GM19239 (cell line): ENCODE measurements at regions not wholly inside any gene's neighbourhood (a gene's known extent, or its start where the extent isn't known, plus 50 kb on each side); places are given as distances from the start of the nearest gene placed in this dataset.

Source experiments
- DNase-seq: peaks from one replicate; pipeline ENCODE4 v3.0.0; 2011; ENCODE audit warnings: low spot score; ENCODE audit not compliant: insufficient read length
- FAIRE-seq: peaks from 2 replicates; lab custom pipeline; 2011; peaks lifted over from hg19 to GRCh38; lab: Jason Lieb, UNC

- DNase-seq (no peak), FAIRE-seq (no peak)
Measured at GRCh38 chr18:42576124-42576523, 539.4 kb downstream of the RIT2 start.

- no peak for FAIRE-seq
- no peak for DNase-seq
Measured at GRCh38 chr18:42578792-42579191, 536.7 kb downstream of the RIT2 start.

GRCh38 chr18:42582266-42582665 lies 533.2 kb downstream of the RIT2 start:
- FAIRE-seq (no peak), DNase-seq (no peak)

- no peak for FAIRE-seq
- DNase-seq = no peak
Measured at GRCh38 chr18:42583283-42583731, 532.2 kb downstream of the RIT2 start.

GRCh38 chr18:42586601-42587000 lies 528.9 kb downstream of the RIT2 start:
- no peak for DNase-seq
- no peak for FAIRE-seq

GRCh38 chr18:42588786-42589185 lies 526.7 kb downstream of the RIT2 start:
- DNase-seq = no peak
- no peak for FAIRE-seq

DNA sequence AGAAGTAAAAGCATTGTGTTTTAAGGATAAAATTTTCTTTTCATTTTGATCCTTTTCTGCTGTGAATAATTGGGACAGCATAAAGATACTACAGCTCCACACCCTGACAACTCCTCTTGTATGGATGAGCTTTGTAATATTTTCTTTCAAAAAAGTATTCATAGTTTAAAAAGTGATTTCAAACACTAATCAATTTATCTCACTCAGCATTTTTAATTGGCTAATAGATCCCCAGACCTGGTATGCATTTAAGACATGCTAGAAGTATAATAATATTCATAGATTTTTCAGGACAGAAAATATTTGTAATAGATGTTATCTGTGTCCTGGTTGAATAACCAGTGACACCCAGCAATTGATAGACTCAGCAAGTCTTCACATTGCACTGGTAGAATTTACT lies 510.7 kb downstream of the RIT2 start:
- no peak for FAIRE-seq
- no peak for DNase-seq

- FAIRE-seq = no peak
- no peak for DNase-seq
Measured at GRCh38 chr18:42606886-42607495, 508.5 kb downstream of the RIT2 start.

GRCh38 chr18:42611134-42611533 lies 504.4 kb downstream of the RIT2 start:
- no peak for DNase-seq
- no peak for FAIRE-seq

DNA sequence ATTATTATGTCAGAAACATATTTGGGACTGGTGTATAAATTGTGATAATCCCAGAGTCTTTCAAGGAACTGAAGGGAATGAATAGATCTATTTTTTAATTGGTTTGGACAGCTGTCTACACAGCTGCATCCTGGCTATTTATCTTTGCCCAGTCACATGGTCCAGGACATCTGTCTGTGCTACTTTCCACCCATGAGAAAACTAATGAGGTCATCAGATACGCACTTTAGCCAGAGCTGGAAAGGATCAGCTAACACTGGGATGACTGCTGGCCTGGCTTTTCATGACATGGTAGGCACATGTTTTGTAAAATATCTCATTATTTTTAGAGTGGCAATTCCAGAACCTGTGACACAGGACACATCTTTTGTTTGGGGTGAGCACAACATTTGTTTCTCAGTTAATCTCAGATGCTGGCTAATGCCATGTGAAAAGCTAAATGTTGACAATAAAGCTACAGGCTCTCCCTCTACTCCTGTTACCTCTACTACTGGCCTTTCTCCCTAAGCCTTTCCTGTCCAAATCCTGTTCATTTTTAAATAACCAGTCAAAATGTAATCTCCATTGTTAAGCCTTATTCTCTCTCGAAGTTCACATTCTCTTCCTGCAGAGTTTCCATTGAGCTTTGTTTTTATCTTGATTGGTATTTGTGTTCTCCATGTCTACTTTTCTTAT lies 500.7 kb downstream of the RIT2 start:
- no peak for FAIRE-seq
- no peak for DNase-seq

- FAIRE-seq = no peak
Measured at GRCh38 chr18:42617221-42617620, 498.3 kb downstream of the RIT2 start.

DNA sequence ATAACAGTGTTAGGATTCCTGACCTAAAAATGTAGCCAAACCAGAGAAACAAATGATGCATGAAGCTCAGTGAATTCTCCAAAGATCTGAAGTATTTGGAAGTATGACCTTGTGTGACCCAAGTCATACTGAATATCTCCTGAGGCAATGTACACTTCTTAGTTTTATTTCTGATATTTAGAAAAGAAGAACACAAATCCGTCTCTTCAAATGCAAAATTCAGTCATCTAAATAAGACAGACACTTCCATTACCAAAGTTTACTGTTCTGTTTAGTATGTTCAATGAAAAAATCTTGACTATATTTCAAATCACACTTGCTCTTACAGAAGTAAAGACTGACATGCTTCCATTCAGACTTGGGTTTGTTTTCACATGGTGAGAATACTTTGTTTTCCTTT lies 495.7 kb downstream of the RIT2 start:
- DNase-seq (no peak), FAIRE-seq (no peak)

More at GRCh38 chr18:42617221-42617620, 498.3 kb downstream of the RIT2 start:
- DNase-seq = no peak

GRCh38 chr18:42620657-42621056 lies 494.8 kb downstream of the RIT2 start:
- FAIRE-seq = no peak

GRCh38 chr18:42623935-42624334 lies 491.6 kb downstream of the RIT2 start:
- DNase-seq (no peak), FAIRE-seq (no peak)

More at GRCh38 chr18:42620657-42621056, 494.8 kb downstream of the RIT2 start:
- no peak for DNase-seq

- no peak for FAIRE-seq
Measured at GRCh38 chr18:42632801-42633200, 482.7 kb downstream of the RIT2 start.

DNA sequence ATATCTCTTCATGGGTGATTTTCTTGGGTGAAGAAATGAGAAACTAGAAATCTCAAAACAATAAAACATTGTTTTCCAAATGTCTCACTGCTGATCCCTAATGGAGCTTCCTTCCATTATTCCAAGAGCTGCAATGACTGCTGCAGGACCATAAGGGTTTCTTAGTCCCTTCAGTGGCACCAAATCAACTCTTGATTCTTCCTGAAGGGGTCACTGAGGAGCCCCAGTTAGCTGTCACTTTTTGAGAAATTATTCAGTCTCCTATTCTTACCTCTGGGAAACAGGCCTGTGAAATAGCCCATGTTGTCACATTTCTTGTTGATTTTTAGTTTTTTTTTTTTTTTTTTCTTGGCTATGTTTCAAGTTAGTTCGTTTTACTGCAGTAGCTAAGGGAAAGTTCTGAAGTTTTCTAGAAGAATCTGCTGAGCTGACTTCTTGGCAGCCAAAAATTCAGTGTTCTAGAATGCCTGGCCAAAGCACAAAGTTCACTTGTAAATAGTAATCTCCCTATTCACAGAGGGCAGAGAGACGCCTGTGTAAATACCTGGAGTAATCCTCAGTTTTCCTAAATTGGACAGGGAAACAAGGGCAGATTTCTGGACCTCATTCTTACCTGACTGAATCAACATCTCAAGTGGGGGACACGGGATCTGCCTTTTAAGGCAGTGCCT lies 480.0 kb downstream of the RIT2 start:
- DNase-seq (no peak), FAIRE-seq (no peak)

More at GRCh38 chr18:42632801-42633200, 482.7 kb downstream of the RIT2 start:
- no peak for DNase-seq

DNA sequence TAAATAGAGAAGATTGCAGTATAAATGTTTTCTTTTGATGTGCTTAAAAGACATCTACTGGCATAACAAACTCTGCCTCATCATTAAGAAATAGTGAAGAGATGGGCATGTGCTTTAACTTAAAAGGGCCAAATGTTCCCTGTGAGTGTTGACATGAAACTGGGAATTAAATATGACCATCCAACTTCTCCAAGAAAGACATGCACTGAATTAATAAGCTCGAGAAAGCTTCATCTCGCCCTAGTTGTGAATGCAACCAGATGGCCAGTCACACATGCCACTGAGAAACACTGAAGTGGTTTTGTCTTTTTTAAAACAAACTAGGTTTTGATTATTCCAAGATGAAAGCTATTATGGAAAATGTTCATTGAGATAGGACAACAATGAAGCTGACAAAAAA lies 479.2 kb downstream of the RIT2 start:
- FAIRE-seq = no peak
- no peak for DNase-seq

DNA sequence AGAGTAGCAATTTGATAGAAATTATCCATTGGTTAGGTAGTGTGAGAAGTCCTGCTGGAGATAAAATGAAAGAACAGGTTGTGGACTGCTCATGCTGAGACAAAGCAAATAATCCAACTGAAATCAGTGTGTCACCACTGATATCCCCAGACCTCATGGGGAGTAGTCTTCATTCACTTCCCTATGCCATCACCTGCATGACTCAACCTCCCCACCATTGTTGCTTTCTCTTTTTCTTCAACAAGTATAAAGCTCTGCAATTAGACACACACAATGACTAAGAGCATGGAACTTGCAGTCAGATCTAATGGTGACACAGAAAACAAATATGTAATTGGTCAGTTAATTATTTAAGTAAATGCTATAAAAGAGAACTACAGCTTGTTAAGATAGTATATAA lies 475.3 kb downstream of the RIT2 start:
- DNase-seq (no peak), FAIRE-seq (no peak)

DNA sequence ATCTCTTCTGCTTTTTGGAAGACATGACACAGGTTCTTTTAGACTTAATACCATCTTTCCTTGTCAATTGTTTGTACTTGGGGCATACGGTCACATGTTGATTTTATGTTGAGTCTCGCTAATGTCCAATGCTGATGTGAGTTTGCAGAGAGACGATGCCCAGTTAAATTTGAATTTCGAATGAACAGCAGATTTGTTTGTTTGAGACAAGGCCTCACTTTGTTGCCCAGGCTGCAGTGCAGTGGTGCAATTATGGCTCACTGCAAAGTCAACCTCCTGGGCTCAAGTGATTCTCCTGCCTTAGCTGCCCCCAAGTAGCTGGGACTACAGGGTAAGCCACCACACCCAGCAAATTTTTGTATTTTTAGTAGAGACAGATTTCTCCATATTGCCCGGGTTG lies 473.5 kb downstream of the RIT2 start:
- no peak for FAIRE-seq
- no peak for DNase-seq

- FAIRE-seq (no peak), DNase-seq (no peak)
Measured at GRCh38 chr18:42644729-42645131, 470.8 kb downstream of the RIT2 start.

DNA sequence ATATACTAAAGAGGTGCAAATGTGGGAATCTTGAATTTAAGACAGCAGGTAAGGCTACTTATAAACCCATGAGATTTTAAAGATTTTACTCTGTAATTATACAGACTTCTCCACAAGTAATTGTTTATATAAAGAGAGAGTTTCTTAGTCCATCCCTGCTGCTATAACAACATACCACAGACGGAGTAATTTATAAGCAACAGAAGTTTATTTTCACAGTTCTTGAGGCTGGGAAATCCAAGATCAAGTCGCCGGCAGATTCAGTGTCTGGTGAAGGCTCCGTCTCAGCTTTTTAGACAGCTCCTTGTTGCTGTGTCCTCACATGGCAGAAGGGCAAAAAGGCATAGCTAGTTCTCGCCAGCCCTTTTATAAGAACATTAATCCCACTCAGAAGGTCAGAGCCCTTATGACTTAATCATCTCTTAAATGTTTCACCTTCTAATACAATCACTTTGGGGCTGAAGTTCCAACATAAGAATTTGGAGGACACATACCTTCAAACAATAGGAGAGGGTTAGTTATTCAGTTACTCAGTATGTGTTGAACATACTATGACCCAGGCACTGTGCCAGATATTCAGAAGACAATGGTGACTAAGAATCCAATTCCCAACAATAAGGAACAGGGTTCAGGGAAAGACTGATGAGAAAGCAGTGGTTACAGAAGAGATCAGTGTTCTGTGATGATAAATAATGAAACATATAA lies 466.0 kb downstream of the RIT2 start:
- DNase-seq (no peak), FAIRE-seq (no peak)
